ENCODE measurements at regions not wholly inside any gene's neighbourhood (a gene's known extent, or its start where the extent isn't known, plus 50 kb on each side); places are given as distances from the start of the nearest gene placed in this dataset.
"Not testable (repeated sequence)": the region's sequence is repeated elsewhere in the genome, so short reads cannot be mapped to it uniquely, and the experiment has no call there.

- Histone ChIP-seq H3K27ac (ENCODE audit: extremely low read depth, low read depth, low read length) (no peak overlapping the region), H3K4me1 (ENCODE audit: control insufficient read depth, insufficient read depth, low read length) (no peaks in the 10 kb centered on the region), H3K4me3 (ENCODE audit: low read depth, low read length) (no peak overlapping the region), H3K9me3 (ENCODE audit: control insufficient read depth, insufficient read depth, low read depth, low read length) (no peaks in the 10 kb centered on the region), H3K36me3 (ENCODE audit: control insufficient read depth in 2 of 2, insufficient read depth in 1 of 2, low read length in 2 of 2) (no peaks in the 10 kb centered on the region)
- TF ChIP-seq SCRT2 (tag by site-specific recombination; IDR thresholded peaks at IDR 0.05): 0 out of 2 replicates have a peak, but pooled peaks have one; percentile 38
- no peak for TF ChIP-seq ZNF114 (tag by site-specific recombination; IDR thresholded peaks at IDR 0.05)
- peak; percentile 22; the same call in 1 of the 2 replicates for TF ChIP-seq ZIC2 (tag by site-specific recombination; IDR thresholded peaks at IDR 0.05)
- TF ChIP-seq REST (tag by site-specific recombination; IDR thresholded peaks at IDR 0.05): peak; percentile 93
- POLR2A ChIA-PET: no interaction called here
- CTCF ChIA-PET: interaction anchor here (0.6 to 0.9 kb wide), 2 partner anchors 25 to 158 kb away, joined by 3 to 4 read pairs; no protein-coding TSS in a partner anchor
Observed at GRCh38 chr10:3955493-3955892, 170.5 kb upstream of the KLF6 start.

- ChIA-PET CTCF (interaction anchor here (0.9 kb wide), 1 partner anchor 26 kb away, joined by 4 read pairs; no protein-coding TSS in a partner anchor), POLR2A (interaction anchor here (0.6 kb wide), 1 partner anchor 813 kb away, joined by 3 read pairs; no protein-coding TSS in a partner anchor)
- Histone ChIP-seq H3K36me3 (ENCODE audit: control insufficient read depth in 2 of 2, insufficient read depth in 1 of 2, low read length in 2 of 2) (no peaks in the 10 kb centered on the region), H3K9me3 (ENCODE audit: control insufficient read depth, insufficient read depth, low read depth, low read length) (no peaks in the 10 kb centered on the region), H3K4me3 (ENCODE audit: low read depth, low read length) (no peak overlapping the region), H3K27ac (ENCODE audit: extremely low read depth, low read depth, low read length) (no peak overlapping the region), H3K4me1 (ENCODE audit: control insufficient read depth, insufficient read depth, low read length) (no peaks in the 10 kb centered on the region)
- no peak for TF ChIP-seq GLIS2 (tag by site-specific recombination; IDR thresholded peaks at IDR 0.05)
- TF ChIP-seq ZNF544 (tag by site-specific recombination; IDR thresholded peaks at IDR 0.05): no peak
- no peak for TF ChIP-seq ZNF391 (tag by site-specific recombination; IDR thresholded peaks at IDR 0.05; ENCODE audit: borderline replicate concordance, low read depth)
- TF ChIP-seq ZBTB49 (tag by site-specific recombination; IDR thresholded peaks at IDR 0.05; ENCODE audit: low read depth): no peak
- TF ChIP-seq ZNF221 (tag by site-specific recombination; IDR thresholded peaks at IDR 0.05; ENCODE audit: borderline replicate concordance): no peak
Observed at GRCh38 chr10:3954615-3955014, 169.6 kb upstream of the KLF6 start.

- H3K27ac ChIP-seq (ENCODE audit: extremely low read depth, low read depth, low read length); H3K4me3 ChIP-seq (ENCODE audit: low read depth, low read length); POLR2A ChIA-PET; H3K9me3 ChIP-seq (ENCODE audit: control insufficient read depth, insufficient read depth, low read depth, low read length); CTCF ChIA-PET; H3K4me1 ChIP-seq (ENCODE audit: control insufficient read depth, insufficient read depth, low read length); H3K36me3 ChIP-seq (ENCODE audit: control insufficient read depth in 2 of 2, insufficient read depth in 1 of 2, low read length in 2 of 2): not testable (repeated sequence)
- TF ChIP-seq ZNF146 (tag by site-specific recombination; IDR thresholded peaks at IDR 0.05): peak; percentile 96
Observed at GRCh38 chr10:3954007-3954406, 169.0 kb upstream of the KLF6 start.

- Histone ChIP-seq H3K9me3 (ENCODE audit: control insufficient read depth, insufficient read depth, low read depth, low read length) (no peaks in the 10 kb centered on the region), H3K36me3 (ENCODE audit: control insufficient read depth in 2 of 2, insufficient read depth in 1 of 2, low read length in 2 of 2) (no peaks in the 10 kb centered on the region), H3K4me3 (ENCODE audit: low read depth, low read length) (no peak overlapping the region), H3K4me1 (ENCODE audit: control insufficient read depth, insufficient read depth, low read length) (no peaks in the 10 kb centered on the region), H3K27ac (ENCODE audit: extremely low read depth, low read depth, low read length) (no peak overlapping the region)
- CTCF ChIA-PET: interaction anchor here (0.6 kb wide), 1 partner anchor 1023 kb away, joined by 3 read pairs; no protein-coding TSS in a partner anchor
- POLR2A ChIA-PET: no interaction called here
- TF ChIP-seq ZNF280D (tag by site-specific recombination; IDR thresholded peaks at IDR 0.05) (no peak), ZNF19 (tag by site-specific recombination; IDR thresholded peaks at IDR 0.05; ENCODE audit: low read depth) (no peak), ZBTB20 (tag by site-specific recombination; IDR thresholded peaks at IDR 0.05) (no peak), OVOL3 (tag by site-specific recombination; IDR thresholded peaks at IDR 0.05) (no peak), ZNF214 (tag by site-specific recombination; IDR thresholded peaks at IDR 0.05; ENCODE audit: borderline replicate concordance) (no peak), ZNF302 (tag by site-specific recombination; IDR thresholded peaks at IDR 0.05; ENCODE audit: low read depth) (no peak), ZNF701 (tag by site-specific recombination; IDR thresholded peaks at IDR 0.05) (no peak), ZNF830 (tag by site-specific recombination; IDR thresholded peaks at IDR 0.05; ENCODE audit: low read depth) (no peak), ZNF558 (tag by site-specific recombination; IDR thresholded peaks at IDR 0.05) (no peak), ZNF391 (tag by site-specific recombination; IDR thresholded peaks at IDR 0.05; ENCODE audit: borderline replicate concordance, low read depth) (no peak), ZNF114 (tag by site-specific recombination; IDR thresholded peaks at IDR 0.05) (no peak)
Observed at GRCh38 chr10:3951993-3952392, 167.0 kb upstream of the KLF6 start.
